ENCODE measurements at regions not wholly inside any gene's neighbourhood (a gene's known extent, or its start where the extent isn't known, plus 50 kb on each side); places are given as distances from the start of the nearest gene placed in this dataset.

DNA sequence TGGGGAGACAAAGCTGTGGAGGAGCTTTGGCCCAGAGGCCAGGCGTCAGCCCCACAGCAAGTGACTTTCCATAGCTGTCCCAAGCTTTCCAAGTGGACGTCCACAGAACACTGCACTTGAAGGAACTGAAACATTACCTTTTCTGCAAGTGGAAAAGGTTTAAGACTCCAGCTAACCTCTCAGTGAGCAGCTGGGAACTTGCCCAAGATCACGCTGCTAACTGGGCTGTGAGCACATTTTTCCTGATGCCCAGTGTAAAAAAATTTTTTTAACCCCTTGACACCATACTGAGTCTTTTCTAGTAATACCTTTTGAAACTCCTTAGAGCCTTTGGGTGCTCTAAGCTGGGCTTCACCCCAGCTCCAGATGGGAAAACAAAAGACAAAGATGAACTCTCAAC, 256.7 kb downstream of the HAUS1 start:
- TF ChIP-seq, protein P1, sequence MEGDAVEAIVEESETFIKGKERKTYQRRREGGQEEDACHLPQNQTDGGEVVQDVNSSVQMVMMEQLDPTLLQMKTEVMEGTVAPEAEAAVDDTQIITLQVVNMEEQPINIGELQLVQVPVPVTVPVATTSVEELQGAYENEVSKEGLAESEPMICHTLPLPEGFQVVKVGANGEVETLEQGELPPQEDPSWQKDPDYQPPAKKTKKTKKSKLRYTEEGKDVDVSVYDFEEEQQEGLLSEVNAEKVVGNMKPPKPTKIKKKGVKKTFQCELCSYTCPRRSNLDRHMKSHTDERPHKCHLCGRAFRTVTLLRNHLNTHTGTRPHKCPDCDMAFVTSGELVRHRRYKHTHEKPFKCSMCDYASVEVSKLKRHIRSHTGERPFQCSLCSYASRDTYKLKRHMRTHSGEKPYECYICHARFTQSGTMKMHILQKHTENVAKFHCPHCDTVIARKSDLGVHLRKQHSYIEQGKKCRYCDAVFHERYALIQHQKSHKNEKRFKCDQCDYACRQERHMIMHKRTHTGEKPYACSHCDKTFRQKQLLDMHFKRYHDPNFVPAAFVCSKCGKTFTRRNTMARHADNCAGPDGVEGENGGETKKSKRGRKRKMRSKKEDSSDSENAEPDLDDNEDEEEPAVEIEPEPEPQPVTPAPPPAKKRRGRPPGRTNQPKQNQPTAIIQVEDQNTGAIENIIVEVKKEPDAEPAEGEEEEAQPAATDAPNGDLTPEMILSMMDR (IDR thresholded peaks at IDR 0.05; ENCODE audit: extremely low read depth in 1 of 2, insufficient read depth in 1 of 2, low read depth in 1 of 2, low read length in 2 of 2), result no peak
- TF ChIP-seq GATA2 (IDR thresholded peaks at IDR 0.05; ENCODE audit: insufficient read depth, insufficient read length, low read depth, low read length) (no peak), POLR2A (IDR thresholded peaks at IDR 0.05; ENCODE audit: low read depth, low read length) (no peak), MYC (IDR thresholded peaks at IDR 0.05; ENCODE audit: low read depth, low read length) (no peak), POLR2AphosphoS5 (IDR thresholded peaks at IDR 0.05; ENCODE audit: insufficient read depth, low read depth, low read length) (no peak)
